ENCODE measurements at regions not wholly inside any gene's neighbourhood (a gene's known extent, or its start where the extent isn't known, plus 50 kb on each side); places are given as distances from the start of the nearest gene placed in this dataset.

- no peak for DNase-seq
These were observed 604.8 kb upstream of the IGFBP3 start for GRCh38 chr7:46525876-46526275.

DNA sequence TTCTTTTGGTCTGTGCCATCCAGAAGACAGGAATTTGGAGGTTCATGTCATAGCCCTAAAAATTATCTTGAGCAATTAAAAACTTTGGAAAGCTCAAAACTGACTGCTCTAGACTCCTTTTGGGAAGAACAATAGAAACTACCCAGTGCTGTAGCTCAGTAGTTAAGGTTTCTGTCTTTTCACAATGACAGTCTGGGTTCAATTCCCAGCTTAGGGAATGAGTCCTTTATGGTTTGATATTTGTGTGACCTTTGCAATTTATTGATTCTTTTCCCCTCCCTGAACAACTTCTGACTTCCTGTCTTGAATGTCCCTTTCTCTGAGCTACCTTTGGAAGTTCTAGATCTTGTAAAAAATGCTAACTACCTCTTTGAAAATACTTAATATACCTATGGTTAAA, 603.3 kb upstream of the IGFBP3 start:
- DNase-seq = no peak

DNA sequence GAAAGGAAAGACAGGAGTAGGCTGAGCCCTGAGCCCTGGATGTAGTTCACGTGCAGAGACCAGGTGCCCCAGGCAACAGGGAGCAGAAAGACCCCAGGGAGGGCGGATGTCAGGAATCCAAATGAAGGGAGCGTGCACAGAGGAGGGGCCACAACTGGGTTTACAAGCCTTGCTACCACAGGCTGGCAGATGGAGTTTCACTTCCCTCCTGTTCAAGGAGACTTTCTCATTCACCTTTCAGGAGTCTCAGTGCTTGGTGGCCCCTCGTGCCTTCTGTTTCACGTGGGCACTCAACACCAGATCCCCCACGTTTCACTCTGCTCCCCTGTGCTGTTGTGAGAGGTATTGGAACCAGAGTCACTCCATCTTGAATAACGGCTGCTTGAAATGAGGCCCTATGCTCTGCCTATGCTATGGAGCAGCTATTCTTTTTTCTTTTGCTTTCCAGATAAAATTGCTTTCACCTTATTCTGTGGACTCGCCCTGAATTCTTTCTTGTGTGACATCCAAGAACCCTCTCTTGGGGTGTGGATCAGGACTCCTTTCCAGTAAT, 601.4 kb upstream of the IGFBP3 start:
- no peak for DNase-seq

- DNase-seq = no peak
These were observed 597.6 kb upstream of the IGFBP3 start for GRCh38 chr7:46518713-46519112.

DNA sequence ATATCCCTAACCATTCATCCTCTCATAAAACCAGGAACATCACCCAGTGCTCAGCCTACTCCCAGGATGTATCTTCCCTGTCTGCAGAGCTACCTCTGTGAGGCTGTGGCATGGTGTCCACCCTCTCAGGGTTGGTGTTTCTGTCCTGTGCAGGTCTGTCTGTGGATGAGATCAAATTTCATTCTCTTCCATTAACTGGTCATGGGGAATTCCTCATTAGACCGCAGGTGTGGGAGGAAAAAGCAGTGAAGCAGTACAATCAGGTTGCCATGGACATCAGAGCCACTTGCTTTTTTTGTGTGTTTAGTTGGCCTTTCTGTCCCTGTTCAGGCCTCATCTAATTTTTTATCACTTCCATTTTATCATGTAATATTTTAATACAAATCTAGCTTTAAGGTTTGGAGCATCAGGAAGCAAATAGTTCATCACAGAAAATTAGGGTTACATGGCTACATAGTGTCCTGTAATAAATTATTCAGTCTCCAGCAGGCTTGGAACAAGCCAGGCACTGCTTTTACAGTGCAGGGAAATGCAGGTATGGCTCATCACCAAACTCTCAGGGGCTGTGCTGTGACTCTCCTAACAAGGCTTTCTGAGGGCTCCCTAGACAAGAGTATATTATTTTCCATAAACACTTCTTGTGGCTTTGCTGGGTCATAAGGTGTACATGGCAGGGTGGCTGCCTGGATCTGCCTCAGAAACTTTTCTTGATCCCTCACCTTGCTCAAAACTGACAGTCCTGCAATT, 594.9 kb upstream of the IGFBP3 start:
- DNase-seq = no peak

DNA sequence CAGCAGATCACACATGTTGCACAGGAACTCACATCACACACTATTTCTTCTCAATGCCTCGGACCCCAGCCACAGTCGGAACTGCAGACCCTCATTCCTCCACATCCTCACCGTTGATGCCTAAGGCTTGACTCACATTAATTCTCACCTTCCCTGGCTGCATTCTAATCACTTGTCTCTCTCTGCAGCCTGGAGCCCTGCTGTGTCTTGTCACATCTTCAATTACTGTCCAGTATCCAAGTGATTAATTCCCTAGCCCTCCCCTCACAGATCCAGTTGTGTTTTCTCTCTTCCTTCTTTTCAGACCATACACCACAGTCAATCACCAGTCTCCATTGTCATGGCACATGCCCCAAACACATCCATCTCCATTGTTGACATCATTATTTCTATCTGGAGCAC, 592.4 kb upstream of the IGFBP3 start:
- no peak for DNase-seq

- no peak for DNase-seq
These were observed 591.9 kb upstream of the IGFBP3 start for GRCh38 chr7:46512891-46513413.

GRCh38 chr7:46511442-46512215, 590.6 kb upstream of the IGFBP3 start:
- DNase-seq = no peak

DNA sequence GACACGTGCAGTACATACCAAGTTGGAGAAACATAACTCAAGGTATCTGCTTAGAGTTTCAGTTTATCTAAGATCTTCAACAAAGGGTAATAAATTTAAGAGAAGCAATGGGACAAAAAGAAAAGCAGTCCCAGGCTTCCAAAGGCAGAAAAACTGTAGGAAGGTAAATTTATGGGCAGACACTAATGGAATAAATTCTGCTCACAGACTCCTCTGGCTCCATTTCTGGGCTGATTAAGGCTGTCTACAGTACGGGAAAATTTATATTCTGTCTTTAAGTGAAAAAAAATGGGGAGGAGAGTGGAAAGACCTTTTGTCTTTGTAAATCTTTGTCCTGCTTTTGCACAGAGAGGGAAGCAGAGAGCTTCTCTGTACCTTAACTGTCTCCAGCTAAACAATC, 587.5 kb upstream of the IGFBP3 start:
- DNase-seq = no peak

- no peak for DNase-seq
These were observed 586.5 kb upstream of the IGFBP3 start for GRCh38 chr7:46507560-46507959.

- DNase-seq = no peak
These were observed 573.4 kb upstream of the IGFBP3 start for GRCh38 chr7:46494441-46494840.

- no peak for DNase-seq
These were observed 573.0 kb upstream of the IGFBP3 start for GRCh38 chr7:46494028-46494427.

GRCh38 chr7:46493196-46493595, 572.1 kb upstream of the IGFBP3 start:
- DNase-seq = no peak

GRCh38 chr7:46492466-46492865, 571.4 kb upstream of the IGFBP3 start:
- no peak for DNase-seq

GRCh38 chr7:46490406-46490805, 569.3 kb upstream of the IGFBP3 start:
- no peak for DNase-seq

- DNase-seq = no peak
These were observed 568.0 kb upstream of the IGFBP3 start for GRCh38 chr7:46489106-46489505.

DNA sequence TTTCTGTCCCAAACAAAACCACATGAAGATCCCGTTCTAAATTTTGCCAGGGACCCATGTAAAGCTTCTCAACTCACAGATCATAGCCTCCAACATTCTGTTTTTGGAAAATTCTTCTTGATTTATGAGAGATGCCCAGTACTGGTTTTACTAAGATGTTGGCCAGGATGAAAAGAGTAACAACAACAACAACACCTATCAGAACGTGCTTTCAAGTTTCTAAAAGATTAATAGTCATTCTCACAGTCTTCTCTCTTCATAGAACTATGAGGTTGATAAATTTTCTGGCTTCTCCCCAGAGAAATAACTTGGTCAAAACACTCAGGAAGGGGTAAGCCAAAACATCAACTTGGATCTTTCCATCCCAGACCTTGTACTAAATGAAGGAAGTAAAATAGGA, 567.5 kb upstream of the IGFBP3 start:
- no peak for DNase-seq

- no peak for DNase-seq
These were observed 565.5 kb upstream of the IGFBP3 start for GRCh38 chr7:46486256-46487206.

DNA sequence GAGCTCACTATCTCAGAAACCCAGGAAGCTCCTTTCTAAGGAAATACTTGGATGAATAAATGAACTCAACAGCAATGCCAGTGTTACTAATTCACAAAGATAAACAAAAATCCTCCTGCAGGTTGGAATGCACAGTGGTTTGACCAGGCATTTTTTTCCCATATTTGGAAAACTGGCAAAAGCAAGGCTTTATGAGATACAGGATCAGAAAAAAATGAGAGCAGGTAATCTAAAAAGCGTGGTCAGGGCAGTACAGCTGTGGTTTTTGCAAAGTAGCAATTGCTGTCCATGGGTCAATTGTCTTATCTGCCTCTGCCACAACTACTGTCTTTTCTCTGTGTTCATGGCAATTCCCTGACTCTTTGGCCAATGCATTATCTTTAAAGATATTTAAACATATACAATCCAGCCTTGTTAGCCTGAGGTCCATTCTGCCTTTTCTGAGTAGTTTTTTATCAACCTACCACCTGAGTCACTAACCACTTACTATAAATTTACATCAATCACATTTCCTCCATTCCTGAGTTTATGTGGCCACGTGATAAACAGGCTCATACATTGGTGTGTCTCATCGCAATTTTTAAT, 564.5 kb upstream of the IGFBP3 start:
- DNase-seq = no peak

DNA sequence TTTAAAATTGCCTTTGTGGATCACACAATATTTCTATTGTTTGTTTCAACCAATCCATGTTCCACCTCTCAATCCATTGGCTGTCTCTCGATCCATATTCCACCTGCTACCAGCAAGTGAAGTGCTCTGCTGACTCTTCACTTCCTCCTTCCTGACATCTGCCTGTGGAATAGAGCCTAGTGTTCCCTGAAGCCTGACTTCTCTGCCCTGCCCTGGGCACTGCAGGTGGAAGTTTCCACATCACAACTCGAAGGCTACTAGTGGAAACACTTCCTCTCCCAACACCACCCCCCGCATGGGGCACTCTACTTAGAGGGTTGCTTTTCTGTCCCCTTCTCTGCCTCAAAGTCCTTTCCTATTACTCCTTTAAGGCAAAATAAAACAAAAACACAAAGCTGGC, 563.8 kb upstream of the IGFBP3 start:
- no peak for DNase-seq

DNA sequence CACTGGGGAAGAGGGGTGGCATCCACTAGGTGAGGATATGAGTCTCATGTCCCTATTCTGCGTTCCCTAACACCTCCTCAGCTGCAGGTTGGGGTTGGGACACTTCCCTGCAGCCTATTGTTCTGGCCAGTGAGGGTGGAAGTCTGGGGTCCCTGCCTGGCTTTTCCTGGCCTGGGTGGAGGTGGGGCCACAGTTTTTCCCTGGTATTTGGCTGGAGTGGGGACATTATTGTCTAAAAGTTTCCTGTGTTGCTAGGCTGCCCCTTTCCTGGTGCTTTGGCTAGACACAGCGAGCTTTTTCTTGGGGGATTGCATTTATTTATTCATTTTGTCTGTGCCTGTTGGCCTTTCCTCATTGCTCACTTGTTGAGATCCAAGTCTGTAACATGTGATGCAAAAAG, 559.5 kb upstream of the IGFBP3 start:
- DNase-seq = no peak

GRCh38 chr7:46479680-46480079, 558.6 kb upstream of the IGFBP3 start:
- DNase-seq = no peak
